ENCODE measurements at regions not wholly inside any gene's neighbourhood (a gene's known extent, or its start where the extent isn't known, plus 50 kb on each side); places are given as distances from the start of the nearest gene placed in this dataset.

DNA sequence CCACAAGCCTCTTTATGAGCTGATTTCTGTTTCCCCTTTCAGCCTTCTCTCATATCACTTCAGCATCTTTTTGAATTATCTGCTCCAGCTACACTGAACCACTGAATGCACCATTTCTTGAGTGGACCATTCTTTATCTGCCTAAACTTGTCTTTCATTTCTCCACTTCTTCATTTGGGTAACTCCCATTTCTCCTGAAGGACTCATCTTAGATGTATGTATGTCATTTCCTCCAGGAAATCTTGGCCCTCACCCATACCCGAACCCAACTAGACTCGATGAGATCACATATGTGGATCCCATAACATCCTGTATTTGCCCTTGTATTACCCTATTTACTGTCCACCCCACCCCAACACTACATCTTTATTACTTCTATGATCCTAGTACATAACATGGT, 249.8 kb downstream of the KIF4B start:
- no peak for TF ChIP-seq POLR2A (IDR thresholded peaks at IDR 0.05)
- TF ChIP-seq, protein P1, sequence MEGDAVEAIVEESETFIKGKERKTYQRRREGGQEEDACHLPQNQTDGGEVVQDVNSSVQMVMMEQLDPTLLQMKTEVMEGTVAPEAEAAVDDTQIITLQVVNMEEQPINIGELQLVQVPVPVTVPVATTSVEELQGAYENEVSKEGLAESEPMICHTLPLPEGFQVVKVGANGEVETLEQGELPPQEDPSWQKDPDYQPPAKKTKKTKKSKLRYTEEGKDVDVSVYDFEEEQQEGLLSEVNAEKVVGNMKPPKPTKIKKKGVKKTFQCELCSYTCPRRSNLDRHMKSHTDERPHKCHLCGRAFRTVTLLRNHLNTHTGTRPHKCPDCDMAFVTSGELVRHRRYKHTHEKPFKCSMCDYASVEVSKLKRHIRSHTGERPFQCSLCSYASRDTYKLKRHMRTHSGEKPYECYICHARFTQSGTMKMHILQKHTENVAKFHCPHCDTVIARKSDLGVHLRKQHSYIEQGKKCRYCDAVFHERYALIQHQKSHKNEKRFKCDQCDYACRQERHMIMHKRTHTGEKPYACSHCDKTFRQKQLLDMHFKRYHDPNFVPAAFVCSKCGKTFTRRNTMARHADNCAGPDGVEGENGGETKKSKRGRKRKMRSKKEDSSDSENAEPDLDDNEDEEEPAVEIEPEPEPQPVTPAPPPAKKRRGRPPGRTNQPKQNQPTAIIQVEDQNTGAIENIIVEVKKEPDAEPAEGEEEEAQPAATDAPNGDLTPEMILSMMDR (IDR thresholded peaks at IDR 0.05 in 4 of 5, conservative IDR thresholded peaks at IDR 0.05 in 1 of 5) = no peak

Measured in gastrocnemius medialis (tissue), 4 donors.